ENCODE measurements at regions not wholly inside any gene's neighbourhood (a gene's known extent, or its start where the extent isn't known, plus 50 kb on each side); places are given as distances from the start of the nearest gene placed in this dataset.

DNA sequence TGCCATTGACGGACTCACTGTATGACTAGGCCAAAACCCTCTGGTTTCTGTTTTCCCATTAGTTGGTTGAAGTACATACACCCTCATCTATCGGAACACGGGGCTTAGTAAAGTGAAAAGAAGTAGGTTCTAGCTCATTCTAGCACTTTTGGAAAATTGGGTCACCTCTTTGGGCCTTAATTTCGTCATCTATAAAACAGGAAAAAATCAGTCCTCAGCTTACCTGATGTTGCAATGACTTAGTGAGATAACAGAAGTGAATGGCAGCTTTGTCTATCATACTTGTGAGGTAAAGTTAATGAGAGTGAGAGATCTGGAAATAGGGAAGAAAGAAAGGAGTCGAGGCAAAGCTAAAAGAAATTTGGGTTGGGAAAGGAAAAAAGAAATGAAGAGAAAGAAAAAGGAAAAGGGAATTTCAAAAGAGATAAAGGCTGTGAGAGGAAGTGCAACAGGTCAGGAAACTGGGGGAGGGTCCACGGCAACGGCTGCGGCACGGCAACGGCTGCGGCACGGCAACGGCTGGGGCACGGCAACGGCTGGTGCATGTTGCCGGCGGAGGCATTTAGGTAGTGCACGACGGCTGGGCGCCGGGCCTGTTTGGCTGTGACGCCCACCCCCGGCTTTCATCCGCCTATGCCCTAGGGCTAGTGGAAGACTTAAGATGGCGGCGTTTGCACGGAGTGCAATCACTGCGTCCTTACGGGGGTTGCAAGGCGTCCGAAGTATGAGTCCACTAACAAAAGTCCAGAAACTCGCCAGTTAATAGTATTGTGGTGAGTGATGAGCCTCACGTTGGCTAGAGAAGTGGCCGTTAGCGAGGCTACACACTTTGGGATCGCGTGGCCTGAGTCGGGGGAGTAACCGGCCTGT, 91.4 kb upstream of the XIST start:
- Mint-ChIP-seq H3K4me3 (peak overlapping the region; percentile 94 to 95), H3K36me3 (ENCODE audit: insufficient read depth in 1 of 3, low read depth in 3 of 3) (peaks cover 22 to 39% (median 38%) of the 10 kb centered on the region in 3 experiments), H3K27me3 (ENCODE audit: low read depth) (no peaks in the 10 kb centered on the region), H3K9me3 (no peaks in the 10 kb centered on the region; a peak in 1 of 5 replicates), H3K4me1 (peaks cover 20 to 24% of the 10 kb centered on the region in 2 experiments), H3K27ac (peak overlapping the region; percentile 99 to 100 (median 100))
- peak overlapping the region; percentile 58 for H3K27ac ChIP-seq (ENCODE audit: insufficient read length, low read depth, low read length)
- peak overlapping the region; percentile 32; the same call in 1 of the 2 replicates for H3K4ac ChIP-seq (ENCODE audit: low read depth, low read length)
- TF ChIP-seq CTCF (conservative IDR thresholded peaks at IDR 0.05), result no peak
- H3K14ac ChIP-seq (ENCODE audit: insufficient read depth, low read length), result peak overlapping the region; percentile 100
- H4K20me1 ChIP-seq (ENCODE audit: control insufficient read depth, insufficient read depth, insufficient read length), result no peaks in the 10 kb centered on the region
- DNase-seq, result peak; percentile 94
- peak overlapping the region; percentile 94 for H2BK5ac ChIP-seq (ENCODE audit: insufficient read length, low read length)
- H3K56ac ChIP-seq (ENCODE audit: insufficient read length, low read depth, low read length), result peak overlapping the region; percentile 96
- no peaks in the 10 kb centered on the region for H3K4me1 ChIP-seq (ENCODE audit: insufficient read depth, low read length)
- H2BK12ac ChIP-seq (ENCODE audit: insufficient read length, low read depth, low read length), result no peak overlapping the region
- H4K8ac ChIP-seq (replicated peaks; ENCODE audit: insufficient read length, low read depth, low read length), result peak overlapping the region; percentile 74
- no peaks in the 10 kb centered on the region for H3K79me1 ChIP-seq (ENCODE audit: insufficient read depth, low read depth, low read length, poor library complexity, severe bottlenecking)
- H3K4me2 ChIP-seq (ENCODE audit: insufficient read depth, insufficient read length, low read length), result peak overlapping the region; percentile 57
- no peaks in the 10 kb centered on the region for H3K27me3 ChIP-seq (ENCODE audit: insufficient read depth, low read length)
- no peaks in the 10 kb centered on the region for H3K23me2 ChIP-seq (ENCODE audit: insufficient read length, low read depth, low read length, poor library complexity, severe bottlenecking)
- H3T11ph ChIP-seq (ENCODE audit: low read length), result peak overlapping the region; percentile 81
- H2AK5ac ChIP-seq (ENCODE audit: insufficient read length, low read length), result no peak overlapping the region
- no peak overlapping the region for H2BK15ac ChIP-seq (ENCODE audit: low read depth, low read length)
- H2AFZ ChIP-seq (ENCODE audit: low read length), result peak overlapping the region; percentile 22
- H2BK120ac ChIP-seq (ENCODE audit: low read depth, low read length, poor library complexity, severe bottlenecking), result no peak overlapping the region
- H3K23ac ChIP-seq (ENCODE audit: insufficient read length, low read depth, low read length), result no peak overlapping the region
- H3K9ac ChIP-seq (ENCODE audit: extremely low read depth, insufficient read length, low read length), result peak overlapping the region; percentile 100
- H4K91ac ChIP-seq (ENCODE audit: insufficient read length, low read depth, low read length), result no peak overlapping the region
- no peaks in the 10 kb centered on the region for H3K9me3 ChIP-seq (ENCODE audit: control insufficient read depth, low read depth, low read length)
- WGBS (ENCODE audit: extremely low coverage, insufficient read length, low lambda C conversion rate), result 100% methylated on average over 1 of the region's 39 CpGs
- H3K79me2 ChIP-seq (ENCODE audit: insufficient read depth, low read length), result peaks cover 21% of the 10 kb centered on the region
- H3K18ac ChIP-seq (ENCODE audit: insufficient read length, low read depth, low read length), result peak overlapping the region; percentile 99
- peak overlapping the region; percentile 84 for H4K5ac ChIP-seq (ENCODE audit: insufficient read length, low read depth, low read length)
- no peak overlapping the region for H2BK20ac ChIP-seq (ENCODE audit: low read depth, low read length, poor library complexity, severe bottlenecking)

All from H9 (cell line).